Astrocyte of the hippocampus (primary cell): ENCODE measurements at regions not wholly inside any gene's neighbourhood (a gene's known extent, or its start where the extent isn't known, plus 50 kb on each side); places are given as distances from the start of the nearest gene placed in this dataset.
"Not testable (repeated sequence)": the region's sequence is repeated elsewhere in the genome, so short reads cannot be mapped to it uniquely, and the experiment has no call there.

ENCODE experiments used
- DNase-seq: peaks from one replicate; pipeline ENCODE4 v3.0.0; 2011; ENCODE audit warnings: low read depth, low spot score

DNA sequence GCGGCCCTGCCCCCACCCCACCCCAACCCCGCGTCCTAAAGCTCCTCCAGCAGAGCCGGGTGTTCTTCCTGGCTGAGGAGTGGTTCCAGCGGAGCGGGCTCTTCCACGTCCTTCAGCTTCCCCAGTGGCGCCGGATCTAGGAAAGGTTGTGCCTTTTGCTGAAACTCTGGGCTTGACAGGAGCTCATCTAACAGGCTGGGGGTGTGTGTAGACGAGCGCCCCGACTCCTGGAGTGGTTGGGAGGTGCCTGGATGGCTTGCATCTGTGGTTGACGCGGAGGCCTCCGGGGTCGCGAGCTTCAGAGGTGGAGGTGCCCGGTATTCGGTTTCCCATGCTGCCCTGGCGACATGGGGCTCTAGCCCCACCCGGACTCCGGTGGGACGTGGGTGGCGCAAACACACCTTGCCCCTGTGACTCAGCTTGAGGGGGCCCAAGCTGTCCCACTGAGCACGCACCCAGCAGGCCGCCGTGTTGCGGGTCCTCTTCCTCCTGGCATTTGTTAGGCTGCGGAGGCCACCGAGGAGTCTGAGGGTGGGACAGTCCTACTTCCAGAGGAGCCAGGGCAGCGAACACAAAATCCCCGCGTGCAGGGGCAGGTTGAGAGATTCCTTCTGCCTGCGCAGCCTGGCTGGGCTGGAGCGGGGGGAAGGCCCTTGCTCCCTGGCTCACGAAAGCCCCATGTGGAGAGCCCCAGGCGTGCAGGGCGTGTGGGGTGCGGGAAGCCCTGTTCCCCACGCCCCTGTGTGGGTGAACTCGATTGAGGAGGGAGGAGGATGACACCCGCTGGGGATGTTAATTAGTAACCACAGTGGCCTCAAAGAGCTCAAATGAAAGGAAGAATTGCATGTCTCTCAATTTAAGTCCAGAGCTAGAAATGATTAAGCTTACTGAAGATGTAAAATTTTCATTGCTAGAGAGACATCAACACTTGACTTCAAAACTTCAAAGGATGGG lies 3921.7 kb upstream of the OR11H1 start:
- not testable (repeated sequence) for DNase-seq

DNA sequence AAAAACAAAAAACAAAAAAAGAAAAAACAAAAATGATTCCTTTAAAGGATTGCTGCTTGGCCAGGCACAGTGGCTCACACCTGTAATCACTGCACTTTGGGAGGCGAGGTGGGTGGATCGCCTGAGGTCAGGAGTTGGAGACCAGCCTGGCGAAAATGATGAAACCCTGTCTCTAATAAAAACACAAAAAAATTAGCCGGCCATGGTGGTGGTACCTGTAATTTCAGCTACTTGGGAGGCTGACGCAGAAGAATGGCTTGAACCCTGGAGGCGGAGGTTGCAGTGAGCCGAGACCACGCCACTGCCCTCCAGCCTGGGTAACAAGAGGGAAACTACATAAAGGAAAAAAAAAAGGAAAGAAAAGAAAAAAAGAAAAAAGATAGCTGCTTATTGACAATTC lies 3920.8 kb upstream of the OR11H1 start:
- DNase-seq = not testable (repeated sequence)

DNA sequence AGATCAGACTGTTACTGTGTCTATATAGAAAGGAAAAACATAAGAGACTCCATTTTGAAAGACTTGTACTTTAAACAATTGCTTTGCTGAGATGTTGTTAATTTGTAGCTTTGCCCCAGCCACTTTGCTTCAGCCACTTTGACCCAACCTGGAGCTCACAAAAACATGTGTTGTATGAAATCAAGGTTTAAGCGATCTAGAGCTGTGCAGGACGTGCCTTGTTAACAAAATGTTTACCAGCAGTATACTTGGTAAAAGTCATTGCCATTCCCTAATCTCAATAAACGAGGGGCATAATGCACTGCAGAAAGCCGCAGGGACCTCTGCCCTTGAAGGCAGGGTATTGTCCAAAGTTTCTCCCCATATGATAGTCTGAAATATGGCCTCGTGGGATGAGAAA lies 3919.5 kb upstream of the OR11H1 start:
- not testable (repeated sequence) for DNase-seq

DNA sequence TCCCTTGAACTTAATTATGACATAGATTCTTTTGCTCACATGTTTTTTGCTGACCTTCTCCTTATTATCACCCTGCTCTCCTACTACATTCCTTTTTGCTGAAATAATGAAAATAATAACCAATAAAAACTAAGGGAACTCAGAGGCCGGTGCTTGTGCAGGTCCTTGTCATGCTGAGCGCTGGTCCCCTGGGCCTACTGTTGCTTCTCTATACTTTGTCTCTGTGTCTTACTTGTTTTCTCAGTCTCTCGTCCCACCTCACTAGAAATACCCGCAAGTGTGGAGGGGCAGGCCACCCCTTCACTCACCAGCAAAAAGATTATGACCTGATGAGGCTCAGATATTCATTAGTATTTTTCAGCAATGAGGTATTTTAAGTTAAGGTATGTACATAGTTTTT lies 3918.8 kb upstream of the OR11H1 start:
- not testable (repeated sequence) for DNase-seq

DNA sequence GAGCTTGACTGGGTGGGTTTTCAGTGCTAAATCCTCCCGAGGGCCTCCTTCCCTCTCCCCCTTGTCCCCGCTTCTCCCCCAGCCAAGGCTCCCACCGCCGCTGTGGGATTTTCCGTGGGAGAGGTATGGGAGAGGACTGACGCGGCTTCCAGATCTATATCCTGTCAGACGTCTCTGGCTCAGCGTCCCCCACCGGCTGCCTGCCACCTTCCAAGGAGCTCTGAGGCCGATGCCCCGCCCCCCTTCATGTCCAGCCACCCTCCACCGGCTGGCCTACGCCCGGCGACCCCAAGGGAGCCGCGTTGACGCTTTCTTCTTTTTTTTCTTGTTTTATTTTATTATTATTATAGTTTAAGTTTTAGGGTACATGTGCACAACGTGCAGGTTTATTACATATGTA lies 3916.7 kb upstream of the OR11H1 start:
- DNase-seq = not testable (repeated sequence)

DNA sequence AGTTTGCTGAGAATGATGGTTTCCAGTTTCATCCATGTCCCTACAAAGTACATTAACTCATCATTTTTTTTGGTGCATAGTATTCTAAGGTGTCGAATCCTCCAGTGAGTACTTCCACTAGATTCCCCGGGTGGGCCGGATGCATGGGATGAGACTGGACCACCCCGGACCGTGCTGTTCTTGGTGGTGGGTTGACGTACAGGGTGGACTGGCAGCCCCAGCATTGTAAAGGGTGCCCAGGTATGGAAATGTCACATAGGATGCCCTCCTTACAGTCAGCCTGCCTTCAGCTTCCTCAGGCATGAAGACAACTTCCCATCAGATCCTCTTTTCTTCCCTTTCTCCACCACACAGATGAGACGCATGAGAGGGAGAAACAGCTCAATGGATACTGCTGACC lies 3916.1 kb upstream of the OR11H1 start:
- DNase-seq = not testable (repeated sequence)

DNA sequence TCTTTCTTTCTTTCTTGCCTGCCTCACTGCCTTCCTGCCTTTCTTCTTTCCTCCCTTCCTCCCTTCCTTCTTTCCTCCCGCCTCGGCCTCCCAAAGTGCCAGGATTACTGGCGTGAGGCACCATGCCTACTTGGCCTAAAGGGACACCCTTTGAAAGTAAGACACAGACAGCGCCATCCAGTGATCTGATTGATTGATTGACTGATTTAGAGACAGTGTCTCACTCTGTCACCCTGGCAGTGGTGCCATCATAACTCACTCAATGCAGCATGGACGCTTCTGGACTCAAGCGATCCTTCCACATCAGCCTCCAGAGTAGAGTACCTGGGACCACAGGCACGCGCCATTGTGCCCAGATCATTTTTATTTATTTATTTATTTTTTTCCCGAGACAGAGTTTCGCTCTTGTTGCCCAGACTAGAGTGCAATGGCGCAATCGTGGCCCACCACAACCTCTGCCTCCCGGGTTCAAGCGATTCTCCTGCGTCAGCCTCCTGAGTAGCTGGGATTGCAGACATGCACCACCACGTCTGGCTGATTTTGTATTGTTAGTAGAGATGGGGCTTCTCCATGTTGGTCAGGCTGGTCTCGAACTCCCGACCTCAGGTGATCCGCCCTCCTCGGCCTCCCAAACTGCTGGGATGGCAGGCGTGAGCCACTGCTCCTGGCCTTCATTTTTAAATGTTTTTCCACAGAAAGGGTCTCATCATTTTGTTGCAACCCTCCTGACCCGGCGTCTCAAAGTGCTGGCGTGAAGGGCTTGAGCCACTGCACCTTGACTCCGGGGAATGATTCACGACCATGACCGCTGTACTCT lies 3914.7 kb upstream of the OR11H1 start:
- DNase-seq = not testable (repeated sequence)

DNA sequence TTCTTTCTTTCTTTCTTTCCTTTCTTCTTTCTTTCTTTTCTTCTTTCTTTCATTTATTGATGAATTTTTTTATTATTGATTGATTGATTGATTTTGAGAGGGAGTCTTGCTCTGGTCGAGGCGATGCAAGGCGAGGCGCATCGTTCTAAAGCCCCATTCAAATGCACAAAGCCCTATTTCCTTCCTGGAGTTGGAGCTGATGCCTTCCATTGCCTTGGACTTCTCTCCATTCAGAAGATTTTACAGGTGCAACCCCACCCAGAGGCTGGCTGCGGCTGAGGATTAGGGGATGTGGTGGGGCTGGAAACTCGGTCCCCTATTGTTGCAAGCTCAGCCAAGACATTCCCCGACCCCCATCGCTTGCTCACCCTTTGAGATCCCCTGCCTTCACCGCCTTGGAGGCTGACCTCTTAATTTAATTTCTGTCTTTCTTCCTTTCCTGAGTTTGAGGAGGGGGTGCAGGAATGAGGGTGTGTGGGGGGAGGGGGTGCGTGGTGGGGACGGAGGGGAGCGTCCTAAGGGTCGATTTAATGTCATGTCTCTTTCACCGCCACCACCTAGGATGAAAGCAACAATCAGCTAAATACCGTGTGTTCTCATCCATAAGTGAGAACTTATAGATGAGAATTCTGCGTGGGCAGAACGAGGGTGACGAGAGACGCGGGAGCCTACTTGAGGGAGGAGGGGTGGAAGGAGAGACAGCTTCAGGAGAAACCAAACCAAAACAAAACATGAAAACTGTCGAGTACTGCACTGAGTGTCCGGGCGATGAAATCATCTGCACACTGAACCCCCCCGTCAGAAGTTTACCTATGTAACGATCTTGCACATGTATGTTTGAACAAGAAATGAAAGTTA lies 3913.9 kb upstream of the OR11H1 start:
- no peak for DNase-seq

DNA sequence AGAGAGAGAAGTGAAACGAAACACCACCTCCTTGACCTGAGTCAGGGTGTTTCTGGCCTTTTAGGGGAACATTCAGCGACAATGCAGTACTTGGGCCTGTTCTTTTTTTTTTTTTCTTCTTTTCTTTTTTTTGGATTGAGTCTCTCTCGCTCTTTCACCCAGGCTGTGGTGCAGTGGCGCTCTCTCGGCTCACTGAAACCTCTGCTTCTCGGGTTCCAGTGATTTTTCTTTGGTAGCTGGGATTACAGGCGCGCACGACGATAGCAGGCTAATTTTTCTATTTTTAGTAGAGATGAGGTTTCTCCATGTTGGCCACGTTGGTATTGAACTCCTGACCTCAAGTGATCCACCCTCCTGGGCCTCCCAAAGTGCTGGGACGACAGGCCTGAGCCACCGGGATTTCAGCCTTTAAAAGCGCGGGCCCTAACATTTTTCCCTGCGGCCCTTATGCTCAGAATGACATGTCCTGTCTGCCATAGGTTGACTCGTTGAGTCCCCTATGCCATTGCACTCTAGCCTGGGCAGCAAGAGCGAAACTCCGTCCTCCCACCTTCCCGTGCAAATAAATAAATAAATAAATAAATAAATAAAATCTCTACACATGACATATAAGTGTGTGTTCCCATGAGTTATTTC lies 3913.1 kb upstream of the OR11H1 start:
- not testable (repeated sequence) for DNase-seq

DNA sequence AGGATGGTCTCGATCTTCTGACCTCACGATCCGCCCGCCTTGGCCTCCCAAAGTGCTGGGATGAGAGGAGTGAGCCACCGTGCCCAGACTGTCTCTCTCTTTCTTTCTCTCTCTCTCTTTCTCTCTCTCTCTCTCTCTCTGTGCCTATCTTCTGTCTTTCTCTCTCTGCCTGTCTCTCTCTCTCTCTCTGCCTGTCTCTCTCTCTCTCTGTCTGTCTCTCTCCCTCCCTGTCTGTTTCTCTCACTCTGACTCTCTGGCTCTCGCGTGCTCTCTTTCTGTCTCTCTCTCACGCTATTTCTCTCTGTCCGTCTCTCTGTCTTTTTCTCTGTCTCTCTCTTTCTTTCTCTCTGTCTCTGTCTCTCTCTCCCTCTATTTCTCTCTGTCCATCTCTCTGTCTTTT lies 3911.2 kb upstream of the OR11H1 start:
- DNase-seq = no peak

DNA sequence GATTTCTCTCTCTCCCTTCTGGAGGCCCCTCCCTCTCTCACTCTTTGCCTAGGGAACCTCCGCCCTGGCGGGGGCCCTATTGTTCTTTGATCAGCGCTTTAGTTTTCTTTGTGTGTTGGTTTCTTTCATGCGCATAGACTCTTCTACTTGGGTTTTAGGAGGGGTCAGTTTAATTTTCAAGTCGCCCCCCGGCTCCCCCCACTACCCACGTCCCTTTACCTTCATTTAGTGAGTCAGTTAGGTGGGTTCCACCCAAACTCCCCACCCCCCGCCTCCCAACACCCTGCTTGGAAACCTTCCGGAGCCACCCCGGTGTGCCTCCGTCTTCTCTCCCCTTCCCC lies 3909.7 kb upstream of the OR11H1 start:
- DNase-seq = not testable (repeated sequence)

DNA sequence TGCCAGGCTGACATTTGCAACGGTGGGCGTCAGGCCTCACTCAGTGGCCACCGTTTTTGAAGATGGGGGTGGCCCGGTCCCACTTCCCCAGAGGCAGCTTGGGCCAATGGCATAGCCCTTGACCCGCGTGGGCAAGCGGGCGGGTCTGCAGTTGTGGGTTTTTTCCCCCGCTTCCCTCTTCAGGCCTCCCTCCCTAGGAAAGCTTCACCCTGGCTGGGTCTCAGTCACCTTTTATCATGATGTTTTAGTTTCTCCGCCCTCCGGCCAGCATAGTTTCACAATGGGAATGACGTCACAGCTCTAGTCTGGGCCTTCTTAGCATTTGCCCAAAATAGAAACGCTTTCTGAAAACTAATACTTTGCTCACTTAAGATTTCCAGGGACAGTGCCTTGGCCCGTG lies 3909.3 kb upstream of the OR11H1 start:
- DNase-seq = not testable (repeated sequence)

DNA sequence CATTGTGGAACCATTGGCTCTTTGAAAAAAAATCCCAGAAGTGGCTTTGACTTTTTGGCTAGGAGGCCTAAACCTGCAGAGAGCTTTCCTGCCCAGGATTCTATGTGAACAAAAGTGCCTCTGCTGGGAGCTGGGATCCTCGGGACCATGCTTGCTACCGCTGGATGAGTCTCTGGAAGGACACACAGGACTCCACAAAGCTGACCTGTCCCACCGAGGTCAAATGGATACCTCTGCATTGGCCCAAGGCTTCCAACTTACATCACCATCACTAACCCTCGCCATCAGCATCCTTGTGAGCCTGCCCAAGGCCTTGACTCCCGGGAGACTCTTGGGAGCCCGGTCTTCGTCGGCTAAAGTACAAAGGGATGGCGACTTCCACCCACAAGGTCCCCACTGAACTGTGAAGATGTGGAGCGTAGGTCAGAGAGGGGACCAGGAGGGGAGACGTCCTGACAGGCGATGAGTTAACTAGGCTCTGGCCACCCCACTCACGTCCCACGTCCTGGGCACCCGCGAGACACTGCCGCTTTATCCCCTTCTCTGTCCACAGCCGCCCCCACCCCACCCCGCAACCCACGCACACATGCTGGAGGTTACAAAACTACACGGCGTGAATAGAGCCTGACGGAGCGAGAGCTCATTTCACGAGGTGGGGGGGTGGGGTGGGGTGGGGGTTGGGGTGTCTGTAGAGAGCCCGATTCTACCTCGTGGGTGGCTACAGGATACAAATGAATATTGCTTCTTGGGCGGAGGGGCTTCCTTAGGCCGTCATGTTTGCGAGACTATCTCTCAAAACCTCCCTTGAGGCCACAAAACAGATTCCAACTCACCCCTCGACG lies 3906.8 kb upstream of the OR11H1 start:
- not testable (repeated sequence) for DNase-seq

DNA sequence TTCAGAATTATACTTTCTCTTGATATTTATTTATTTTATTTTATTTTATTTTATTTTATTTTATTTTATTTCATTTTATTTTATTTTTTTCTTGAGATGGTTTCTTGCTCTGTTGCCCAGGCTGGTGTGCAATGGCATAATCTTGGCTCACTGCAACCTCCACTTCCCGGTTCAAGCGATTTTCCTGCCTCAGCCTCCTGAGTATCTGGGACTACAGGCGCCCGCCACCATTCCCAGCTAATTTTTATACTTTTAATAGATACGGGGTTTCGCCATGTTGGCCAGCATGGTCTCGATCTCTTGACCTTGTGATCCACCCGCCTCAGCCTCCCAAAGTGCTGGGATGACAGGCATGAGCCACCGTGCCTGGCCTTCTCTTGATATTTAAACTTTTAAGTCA lies 3905.2 kb upstream of the OR11H1 start:
- DNase-seq = not testable (repeated sequence)

DNA sequence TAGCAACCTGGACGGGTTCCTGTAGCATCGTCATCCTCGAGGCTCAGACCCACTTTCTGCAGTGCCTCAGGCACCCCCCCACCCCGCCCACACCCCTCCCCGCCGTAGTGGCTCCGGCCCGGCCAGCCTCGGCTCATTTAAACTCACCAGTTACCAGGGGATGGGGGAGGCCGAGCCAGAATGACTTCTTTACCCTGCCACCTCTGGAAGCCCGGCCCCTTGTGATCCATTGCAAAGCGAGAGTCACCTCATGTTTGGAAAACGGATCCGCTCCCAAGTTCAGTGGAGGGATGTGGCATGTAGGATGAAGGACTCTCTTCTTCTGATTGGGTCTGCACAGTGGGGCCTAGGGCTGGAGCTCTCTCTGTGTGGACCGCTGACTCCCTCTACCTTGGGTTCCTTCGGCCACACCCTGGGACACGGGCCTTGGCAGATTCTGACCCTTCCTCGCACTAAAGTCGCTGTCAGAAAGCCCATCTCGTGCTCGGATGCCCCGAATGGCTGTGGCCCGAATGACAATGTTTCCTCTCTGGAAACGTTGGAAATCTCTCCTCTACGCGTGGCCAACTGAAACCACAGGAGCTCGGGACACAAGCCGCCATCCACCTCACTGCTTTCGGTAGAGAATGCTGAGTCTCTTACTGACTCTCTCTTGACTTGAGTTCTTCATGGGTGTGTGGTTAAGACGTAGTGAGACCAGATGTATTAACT lies 3902.1 kb upstream of the OR11H1 start:
- DNase-seq = not testable (repeated sequence)

DNA sequence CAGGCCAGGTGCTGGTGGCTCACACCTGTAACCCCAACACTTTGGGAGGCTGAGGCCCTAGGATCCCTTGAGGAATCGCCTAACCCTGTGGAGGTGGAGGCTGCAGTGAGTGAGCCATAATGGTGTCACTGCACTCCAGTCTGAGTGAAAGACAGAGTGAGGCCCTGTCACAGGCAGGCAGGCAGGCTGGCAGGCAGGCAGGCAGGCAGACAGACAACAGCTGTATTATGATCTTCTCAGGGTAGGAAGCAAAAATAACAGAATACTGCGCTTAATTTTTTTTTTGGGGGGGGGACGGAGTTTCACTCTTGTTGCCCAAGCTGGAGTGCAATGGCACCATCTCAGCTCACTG lies 3901.6 kb upstream of the OR11H1 start:
- DNase-seq = no peak

DNA sequence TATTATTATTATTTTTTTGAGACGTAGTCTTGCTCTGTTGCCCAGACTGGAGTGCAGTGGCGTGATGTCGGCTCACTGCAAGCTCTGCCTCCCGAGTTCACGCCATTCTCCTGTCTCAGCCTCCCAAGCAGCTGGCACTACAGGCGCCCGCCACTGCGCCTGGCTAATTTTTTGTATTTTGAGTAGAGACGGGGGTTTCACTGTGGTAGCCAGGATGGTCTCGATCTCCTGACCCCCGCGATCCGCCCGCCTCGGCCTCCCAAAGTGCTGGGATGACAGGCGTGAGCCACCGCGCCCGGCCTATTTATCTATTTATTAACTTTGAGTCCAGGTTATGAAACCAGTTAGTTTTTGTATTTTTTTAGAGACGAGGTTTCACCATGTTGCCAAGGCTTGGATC lies 3901.0 kb upstream of the OR11H1 start:
- not testable (repeated sequence) for DNase-seq

DNA sequence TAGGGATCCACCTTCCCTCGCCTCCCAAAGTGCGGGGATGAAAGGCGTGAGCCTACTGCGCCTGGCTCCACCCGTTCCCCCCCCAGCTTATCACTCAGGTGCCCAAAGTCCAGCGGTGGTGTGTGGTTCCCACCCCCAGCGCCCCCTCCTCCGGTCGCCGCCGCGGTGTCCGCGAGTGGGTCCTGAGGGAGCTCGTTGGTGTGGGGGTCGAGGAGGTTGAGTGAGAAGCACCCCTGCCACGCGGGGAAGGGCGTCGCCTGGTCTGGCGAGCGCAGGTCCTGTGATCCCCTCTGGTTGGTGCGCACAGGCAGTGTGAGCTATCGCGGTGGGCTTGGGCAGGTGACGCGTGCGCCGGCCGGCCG lies 3900.6 kb upstream of the OR11H1 start:
- peak; percentile 42 for DNase-seq

DNA sequence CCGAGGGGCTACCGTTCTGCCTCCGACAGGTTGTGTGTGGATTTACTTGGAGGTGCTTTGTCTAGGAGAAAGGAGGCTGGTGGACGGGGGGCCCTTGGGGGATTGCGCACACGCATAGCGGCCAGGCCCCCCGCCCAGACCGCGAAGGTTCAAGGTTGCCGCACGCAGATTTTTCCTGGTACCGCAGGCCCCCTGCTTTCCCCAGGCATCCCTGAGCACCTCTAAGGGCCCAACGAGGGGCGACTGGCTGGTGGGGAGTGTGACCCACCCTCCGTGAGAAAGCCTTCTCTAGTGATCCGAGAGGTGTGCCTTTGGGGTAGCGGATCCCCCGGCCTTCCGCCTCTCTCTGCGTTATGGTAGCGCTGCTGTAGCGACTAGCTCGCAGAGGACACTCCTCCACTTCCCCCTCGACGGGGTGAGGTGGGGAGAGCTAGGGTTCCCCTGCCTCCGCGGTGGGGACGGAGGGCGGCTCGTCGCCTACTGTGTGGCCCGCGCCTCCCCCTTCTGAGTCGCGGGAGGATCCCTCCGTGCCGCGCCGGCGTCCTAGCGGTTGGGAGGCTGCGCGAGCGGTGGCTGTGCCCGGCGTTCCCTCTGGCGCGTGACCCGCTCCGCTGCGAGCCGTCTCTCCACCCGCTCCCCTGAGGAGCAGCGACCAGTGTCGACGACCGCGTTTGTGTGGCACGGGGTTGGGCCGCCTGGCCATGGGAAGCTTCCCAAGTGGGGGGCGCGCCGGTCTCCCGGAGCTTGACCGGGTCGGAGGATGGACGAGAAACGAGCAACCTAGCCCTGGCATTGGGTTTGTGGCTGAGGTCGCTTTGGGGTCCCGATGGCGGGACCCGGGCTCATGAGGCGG lies 3900.0 kb upstream of the OR11H1 start:
- DNase-seq = no peak
